ENCODE measurements at regions not wholly inside any gene's neighbourhood (a gene's known extent, or its start where the extent isn't known, plus 50 kb on each side); places are given as distances from the start of the nearest gene placed in this dataset.

GRCh38 chr1:95956215-95956614 is 722.2 kb downstream of the RWDD3 start (continued):
- TF ChIP-seq PCBP1 (IDR thresholded peaks at IDR 0.05; ENCODE audit: low read depth, low read length, poor library complexity, severe bottlenecking): no peak
- TF ChIP-seq, protein P1, sequence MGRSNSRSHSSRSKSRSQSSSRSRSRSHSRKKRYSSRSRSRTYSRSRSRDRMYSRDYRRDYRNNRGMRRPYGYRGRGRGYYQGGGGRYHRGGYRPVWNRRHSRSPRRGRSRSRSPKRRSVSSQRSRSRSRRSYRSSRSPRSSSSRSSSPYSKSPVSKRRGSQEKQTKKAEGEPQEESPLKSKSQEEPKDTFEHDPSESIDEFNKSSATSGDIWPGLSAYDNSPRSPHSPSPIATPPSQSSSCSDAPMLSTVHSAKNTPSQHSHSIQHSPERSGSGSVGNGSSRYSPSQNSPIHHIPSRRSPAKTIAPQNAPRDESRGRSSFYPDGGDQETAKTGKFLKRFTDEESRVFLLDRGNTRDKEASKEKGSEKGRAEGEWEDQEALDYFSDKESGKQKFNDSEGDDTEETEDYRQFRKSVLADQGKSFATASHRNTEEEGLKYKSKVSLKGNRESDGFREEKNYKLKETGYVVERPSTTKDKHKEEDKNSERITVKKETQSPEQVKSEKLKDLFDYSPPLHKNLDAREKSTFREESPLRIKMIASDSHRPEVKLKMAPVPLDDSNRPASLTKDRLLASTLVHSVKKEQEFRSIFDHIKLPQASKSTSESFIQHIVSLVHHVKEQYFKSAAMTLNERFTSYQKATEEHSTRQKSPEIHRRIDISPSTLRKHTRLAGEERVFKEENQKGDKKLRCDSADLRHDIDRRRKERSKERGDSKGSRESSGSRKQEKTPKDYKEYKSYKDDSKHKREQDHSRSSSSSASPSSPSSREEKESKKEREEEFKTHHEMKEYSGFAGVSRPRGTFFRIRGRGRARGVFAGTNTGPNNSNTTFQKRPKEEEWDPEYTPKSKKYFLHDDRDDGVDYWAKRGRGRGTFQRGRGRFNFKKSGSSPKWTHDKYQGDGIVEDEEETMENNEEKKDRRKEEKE (IDR thresholded peaks at IDR 0.05; ENCODE audit: borderline replicate concordance in 1 of 2, control insufficient read depth in 1 of 2, low read depth in 2 of 2, low read length in 1 of 2): no peak
- TF ChIP-seq ZBTB1 (CRISPR knock-in tag; IDR thresholded peaks at IDR 0.05; ENCODE audit: borderline replicate concordance, low read depth): no peak
- TF ChIP-seq, protein P2, sequence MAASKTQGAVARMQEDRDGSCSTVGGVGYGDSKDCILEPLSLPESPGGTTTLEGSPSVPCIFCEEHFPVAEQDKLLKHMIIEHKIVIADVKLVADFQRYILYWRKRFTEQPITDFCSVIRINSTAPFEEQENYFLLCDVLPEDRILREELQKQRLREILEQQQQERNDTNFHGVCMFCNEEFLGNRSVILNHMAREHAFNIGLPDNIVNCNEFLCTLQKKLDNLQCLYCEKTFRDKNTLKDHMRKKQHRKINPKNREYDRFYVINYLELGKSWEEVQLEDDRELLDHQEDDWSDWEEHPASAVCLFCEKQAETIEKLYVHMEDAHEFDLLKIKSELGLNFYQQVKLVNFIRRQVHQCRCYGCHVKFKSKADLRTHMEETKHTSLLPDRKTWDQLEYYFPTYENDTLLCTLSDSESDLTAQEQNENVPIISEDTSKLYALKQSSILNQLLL (CRISPR knock-in tag; IDR thresholded peaks at IDR 0.05; ENCODE audit: borderline replicate concordance): no peak
- no peak for TF ChIP-seq NFXL1 (CRISPR knock-in tag; IDR thresholded peaks at IDR 0.05)
- TF ChIP-seq BCL6 (CRISPR knock-in tag; IDR thresholded peaks at IDR 0.05): no peak
- TF ChIP-seq ZFX (CRISPR knock-in tag; IDR thresholded peaks at IDR 0.05): no peak
